MM.1S (cell line): ENCODE measurements at regions not wholly inside any gene's neighbourhood (a gene's known extent, or its start where the extent isn't known, plus 50 kb on each side); places are given as distances from the start of the nearest gene placed in this dataset.
A peak's percentile ranks its signal among the peaks of the same experiment; 100 is the strongest.
"Not testable (repeated sequence)": the region's sequence is repeated elsewhere in the genome, so short reads cannot be mapped to it uniquely, and the experiment has no call there.

Experiments
- DNase-seq: peaks from one replicate; pipeline ENCODE4 v3.0.0-alpha.2; 2015
- H2AFZ ChIP-seq: fragments of 300-600 bp; sonication (generic); 2 replicates; pipeline ENCODE4 v1.6.0; 2016; ENCODE audit warnings: antibody characterized with exemption, low read length
- H3F3A ChIP-seq: fragments of 300-600 bp; sonication (generic); 2 replicates; pipeline ENCODE4 v1.6.1; 2016; ENCODE audit warnings: mild to moderate bottlenecking, antibody characterized with exemption, low read length, moderate library complexity, mixed read lengths; ENCODE audit not compliant: insufficient read depth
- H3K27ac ChIP-seq: fragments of 300-600 bp; sonication (generic); 2 replicates; pipeline ENCODE4 v1.5.1; 2016; ENCODE audit warnings: mild to moderate bottlenecking, low read length
- H3K27me3 ChIP-seq: fragments of 300-600 bp; sonication (generic); replicated peaks from 2 replicates; pipeline ENCODE4 v1.6.0; 2016; ENCODE audit warnings: low read length; ENCODE audit not compliant: insufficient read depth
- H3K36me3 ChIP-seq: fragments of 300-600 bp; sonication (generic); replicated peaks from 2 replicates; pipeline ENCODE4 v1.6.1; 2016; ENCODE audit warnings: mild to moderate bottlenecking, low read length, mixed read lengths; ENCODE audit not compliant: insufficient read depth
- H3K4me1 ChIP-seq: fragments of 300-600 bp; sonication (generic); 2 replicates; pipeline ENCODE4 v1.6.1; 2016; ENCODE audit warnings: low read length, mixed read lengths
- H3K4me2 ChIP-seq: fragments of 300-600 bp; sonication (generic); 2 replicates; pipeline ENCODE4 v1.6.0; 2016; ENCODE audit warnings: low read depth, low read length
- H3K4me3 ChIP-seq: fragments of 300-600 bp; sonication (generic); 2 replicates; pipeline ENCODE4 v1.5.1; 2016; ENCODE audit warnings: low read length, mixed read lengths
- H3K79me2 ChIP-seq: fragments of 300-600 bp; sonication (generic); 2 replicates; pipeline ENCODE4 v1.6.1; 2016; ENCODE audit warnings: mixed run types, low read length, mixed read lengths
- H3K9ac ChIP-seq: fragments of 300-600 bp; sonication (generic); 2 replicates; pipeline ENCODE4 v1.6.1; 2016; ENCODE audit warnings: low read length, mixed read lengths
- H3K9me2 ChIP-seq: fragments of 300-600 bp; sonication (generic); replicated peaks from 2 replicates; pipeline ENCODE4 v1.6.1; 2016; ENCODE audit warnings: mild to moderate bottlenecking, low read length, mixed read lengths; ENCODE audit not compliant: insufficient read depth
- H3K9me3 ChIP-seq: fragments of 300-600 bp; sonication (generic); replicated peaks from 2 replicates; pipeline ENCODE4 v1.6.1; 2016; ENCODE audit warnings: mild to moderate bottlenecking, low read length, mixed read lengths; ENCODE audit not compliant: insufficient read depth
- H4K20me1 ChIP-seq: fragments of 300-600 bp; sonication (generic); 2 replicates; pipeline ENCODE4 v1.6.1; 2016; ENCODE audit warnings: mild to moderate bottlenecking, low read length, moderate library complexity, mixed read lengths; ENCODE audit not compliant: insufficient read depth
- CTCF ChIP-seq: fragments of 300-600 bp; sonication (generic); IDR thresholded peaks from 2 replicates; pipeline ENCODE4 v1.5.1; 2016; ENCODE audit warnings: antibody characterized with exemption, low read length, mixed read lengths
- EZH2 ChIP-seq: fragments of 300-600 bp; sonication (generic); optimal IDR thresholded peaks from 2 replicates; pipeline ENCODE3; 2017; ENCODE audit warnings: low read depth, mild to moderate bottlenecking, antibody characterized with exemption, low read length, mixed read lengths
- EZH2phosphoT487 ChIP-seq: fragments of 300-600 bp; sonication (generic); IDR thresholded peaks from 2 replicates; pipeline ENCODE4 v1.6.1; 2018; ENCODE audit warnings: antibody characterized with exemption, low read length

- TF ChIP-seq CTCF = no peak
- TF ChIP-seq EZH2 = no peak
- no peak for TF ChIP-seq EZH2phosphoT487
- no peak overlapping the region for H3K9ac ChIP-seq
- no peaks in the 10 kb centered on the region for H3K27me3 ChIP-seq
- H3K4me1 ChIP-seq = no peaks in the 10 kb centered on the region
- no peaks in the 10 kb centered on the region for H3K9me2 ChIP-seq
- no peak overlapping the region for H3K27ac ChIP-seq
- H3K4me2 ChIP-seq = no peak overlapping the region
- H3K4me3 ChIP-seq = no peak overlapping the region
- no peaks in the 10 kb centered on the region for H3F3A ChIP-seq
- H3K79me2 ChIP-seq = no peaks in the 10 kb centered on the region
- no peak overlapping the region for H2AFZ ChIP-seq
- H4K20me1 ChIP-seq = no peaks in the 10 kb centered on the region
- H3K9me3 ChIP-seq = no peaks in the 10 kb centered on the region
- H3K36me3 ChIP-seq = no peaks in the 10 kb centered on the region
- no peak for DNase-seq
These were observed 64.3 kb upstream of the TRIM24 start for GRCh38 chr7:138395763-138396162.

- Histone ChIP-seq H3K79me2 (no peaks in the 10 kb centered on the region), H3K4me2 (no peak overlapping the region), H3K9me3 (no peaks in the 10 kb centered on the region), H3K9ac (no peak overlapping the region), H3K4me1 (no peaks in the 10 kb centered on the region), H3K36me3 (no peaks in the 10 kb centered on the region), H4K20me1 (no peaks in the 10 kb centered on the region), H2AFZ (no peak overlapping the region), H3K9me2 (no peaks in the 10 kb centered on the region), H3K27me3 (no peaks in the 10 kb centered on the region), H3K27ac (no peak overlapping the region), H3K4me3 (no peak overlapping the region), H3F3A (no peaks in the 10 kb centered on the region)
- DNase-seq = peak; percentile 47
- TF ChIP-seq EZH2 = no peak
- TF ChIP-seq CTCF = no peak
- TF ChIP-seq EZH2phosphoT487 = no peak
These were observed 63.6 kb upstream of the TRIM24 start for GRCh38 chr7:138396251-138397070.

- H3K9ac ChIP-seq, H3K4me3 ChIP-seq, H3K4me1 ChIP-seq, H4K20me1 ChIP-seq, DNase-seq, H3F3A ChIP-seq, H3K79me2 ChIP-seq, H2AFZ ChIP-seq, H3K9me2 ChIP-seq, H3K9me3 ChIP-seq, H3K36me3 ChIP-seq, H3K4me2 ChIP-seq, H3K27ac ChIP-seq, H3K27me3 ChIP-seq: not testable (repeated sequence)
These were observed 63.0 kb upstream of the TRIM24 start for GRCh38 chr7:138397071-138397433.

GRCh38 chr7:138398857-138399256, 61.2 kb upstream of the TRIM24 start:
- DNase-seq = no peak
- Histone ChIP-seq H3K9me3 (no peaks in the 10 kb centered on the region), H2AFZ (no peak overlapping the region), H3K79me2 (no peaks in the 10 kb centered on the region), H3K27me3 (no peaks in the 10 kb centered on the region), H3K9ac (no peak overlapping the region), H4K20me1 (no peaks in the 10 kb centered on the region), H3K9me2 (no peaks in the 10 kb centered on the region), H3K4me2 (no peak overlapping the region), H3K4me3 (no peak overlapping the region), H3K27ac (no peak overlapping the region), H3K36me3 (no peaks in the 10 kb centered on the region), H3K4me1 (no peaks in the 10 kb centered on the region), H3F3A (no peaks in the 10 kb centered on the region)
- TF ChIP-seq CTCF (no peak), EZH2phosphoT487 (no peak), EZH2 (no peak)
